Posterior vena cava (tissue), 2 donors: ENCODE measurements at regions not wholly inside any gene's neighbourhood (a gene's known extent, or its start where the extent isn't known, plus 50 kb on each side); places are given as distances from the start of the nearest gene placed in this dataset.
"Not testable (repeated sequence)": the region's sequence is repeated elsewhere in the genome, so short reads cannot be mapped to it uniquely, and the experiment has no call there.

Experiments used
- DNase-seq: peaks from one replicate; pipeline ENCODE4 v3.0.0-alpha.2; 2020; ENCODE audit warnings: low spot score
- intact Hi-C, 2 donors: fragments of 100-400 bp; cut with DNase I; formaldehyde crosslinking; loops; one replicate each; pipeline versions ENCODE4 v1.14.1 to v1.14.2; 2022 to 2023
- donor health status: DM: yes; HTN: yes; CAD: no.
- donor health status: DM: yes; HTN: yes; CAD: no.

DNA sequence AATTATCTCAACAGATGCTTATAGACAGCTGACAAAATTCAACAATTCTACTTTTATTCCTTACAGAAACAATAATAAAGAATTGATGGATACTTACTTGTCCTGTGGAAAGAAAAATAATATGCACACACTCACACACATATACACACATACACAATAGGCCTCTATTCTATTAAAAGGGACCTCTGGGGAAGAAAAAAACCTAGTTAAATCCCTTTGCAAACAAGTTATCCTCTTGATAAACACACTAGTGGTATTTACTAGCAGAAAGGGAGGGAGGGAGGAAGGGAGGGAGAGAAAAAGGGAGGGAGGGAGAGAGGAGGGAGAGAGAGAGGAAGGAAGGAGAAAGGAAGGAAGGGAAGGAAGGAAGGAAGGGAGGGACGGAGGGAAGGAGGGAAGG lies 486.4 kb downstream of the HINT1 start:
- no peak for DNase-seq
- intact Hi-C loops: no loop called here

DNA sequence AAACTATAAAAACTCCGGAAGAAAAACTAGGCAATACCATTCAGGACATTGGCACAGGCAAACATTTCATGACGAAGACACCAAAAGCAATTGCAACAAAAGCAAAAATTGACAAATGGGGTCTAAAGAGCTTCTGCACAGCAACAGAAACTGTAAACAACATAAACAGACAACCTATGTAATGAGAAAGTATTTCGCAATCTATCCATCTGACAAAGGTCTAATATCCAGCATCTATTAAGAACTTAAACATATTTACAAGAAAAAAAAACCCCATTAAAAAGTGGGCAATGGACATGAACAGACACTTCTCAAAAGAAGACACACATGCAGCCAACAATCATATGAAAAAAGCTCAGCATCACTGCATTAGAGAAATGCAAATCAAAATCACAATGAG lies 498.6 kb downstream of the HINT1 start:
- no peak for DNase-seq
- intact Hi-C loops: no loop called here

DNA sequence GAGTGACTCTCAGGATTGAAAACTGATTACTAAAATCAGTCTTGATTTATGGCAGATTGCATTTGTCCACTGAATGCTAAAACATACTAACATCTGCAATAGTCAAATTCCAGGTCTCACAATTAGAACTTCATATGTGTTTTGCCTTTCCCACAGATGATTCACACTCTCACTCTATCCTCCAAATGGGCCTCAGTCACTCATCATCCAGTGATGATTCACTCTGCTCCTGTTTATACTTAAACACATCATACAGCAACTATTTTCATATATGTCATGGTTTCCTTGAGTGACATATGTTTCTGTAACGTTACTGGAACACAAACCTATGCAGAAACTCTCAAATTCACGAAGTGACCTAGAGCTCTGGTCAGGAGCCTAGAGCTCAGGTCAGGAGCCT lies 512.9 kb downstream of the HINT1 start:
- DNase-seq: no peak
- intact Hi-C loops: no loop called here

DNA sequence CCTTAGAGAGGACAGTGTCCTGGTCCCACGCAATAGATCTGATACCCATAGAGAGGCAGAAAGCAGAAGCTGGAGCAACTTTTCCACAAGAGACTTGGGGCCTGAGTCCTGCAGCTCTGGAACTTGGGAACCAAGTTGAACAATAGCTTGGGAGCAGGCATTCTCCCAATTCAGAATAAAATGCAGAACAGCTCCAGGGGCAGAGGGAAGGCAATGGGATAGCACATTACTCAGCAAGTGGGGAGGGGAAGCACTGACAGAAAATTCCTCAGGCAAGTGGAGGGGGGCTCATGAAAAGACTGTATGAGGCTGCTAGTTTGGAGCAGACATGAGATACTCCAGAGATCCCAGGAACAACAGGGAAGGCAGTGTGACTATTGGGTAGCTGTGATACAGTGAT lies 513.6 kb downstream of the HINT1 start:
- no peak for DNase-seq
- intact Hi-C loops: no loop called here

DNA sequence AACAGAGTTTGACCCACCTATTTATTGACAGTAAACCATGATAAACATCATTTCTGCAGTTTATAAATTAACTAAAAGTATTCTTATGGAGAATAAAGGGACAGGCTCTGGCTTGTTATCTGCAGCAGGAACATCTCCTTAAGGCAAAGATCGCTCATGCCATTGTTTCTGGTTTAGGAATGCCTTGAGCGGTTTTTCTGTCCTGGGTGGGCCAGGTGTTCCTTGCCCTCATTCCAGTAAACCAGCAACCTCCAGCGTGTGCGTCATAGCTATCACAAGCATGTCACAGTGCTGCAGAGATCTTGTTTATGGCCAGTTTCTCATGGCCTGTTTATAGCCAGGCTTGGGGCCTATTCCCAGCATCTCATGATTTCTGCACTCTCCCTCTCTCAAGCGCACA lies 521.7 kb downstream of the HINT1 start:
- intact Hi-C loops: no loop called here
- DNase-seq: no peak

DNA sequence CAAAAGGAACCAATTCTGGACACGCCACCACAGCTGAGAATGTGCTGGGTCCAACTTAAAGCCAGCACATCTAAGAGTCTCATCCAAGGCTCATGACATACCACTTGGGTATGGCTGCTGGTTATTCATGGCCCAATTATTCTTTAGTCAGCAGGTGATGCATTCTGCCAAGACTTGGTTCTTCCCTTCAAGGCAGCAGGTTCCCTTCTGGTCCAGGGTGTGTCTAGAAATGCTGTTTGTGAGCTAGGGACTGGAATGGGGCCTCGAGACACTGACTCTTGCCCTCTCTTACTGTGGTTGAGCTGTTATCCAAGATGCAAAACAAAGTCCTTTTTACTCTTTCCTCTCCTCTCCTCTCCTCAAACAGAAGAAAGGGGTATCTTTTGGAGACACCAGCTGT lies 522.6 kb downstream of the HINT1 start:
- intact Hi-C loops: no loop called here
- no peak for DNase-seq

DNA sequence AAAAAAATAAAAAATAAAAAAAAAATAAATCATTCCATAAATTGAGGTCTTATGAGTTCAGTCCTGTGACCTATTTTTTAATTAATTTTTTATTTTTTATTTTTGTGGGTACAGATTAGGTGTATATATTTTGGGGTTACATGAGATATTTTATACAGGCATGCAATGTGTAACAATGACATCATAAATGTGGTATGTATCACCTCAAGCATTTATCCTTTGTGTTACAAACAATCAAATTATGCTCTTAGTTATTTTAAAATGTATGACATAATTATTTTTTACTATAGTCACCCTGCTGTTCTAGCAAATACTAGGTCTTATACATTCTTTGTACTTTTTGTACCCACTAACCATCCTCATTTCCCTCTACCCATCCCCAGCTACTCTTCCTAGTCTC lies 537.9 kb downstream of the HINT1 start:
- no peak for DNase-seq
- intact Hi-C loops: no loop called here

DNA sequence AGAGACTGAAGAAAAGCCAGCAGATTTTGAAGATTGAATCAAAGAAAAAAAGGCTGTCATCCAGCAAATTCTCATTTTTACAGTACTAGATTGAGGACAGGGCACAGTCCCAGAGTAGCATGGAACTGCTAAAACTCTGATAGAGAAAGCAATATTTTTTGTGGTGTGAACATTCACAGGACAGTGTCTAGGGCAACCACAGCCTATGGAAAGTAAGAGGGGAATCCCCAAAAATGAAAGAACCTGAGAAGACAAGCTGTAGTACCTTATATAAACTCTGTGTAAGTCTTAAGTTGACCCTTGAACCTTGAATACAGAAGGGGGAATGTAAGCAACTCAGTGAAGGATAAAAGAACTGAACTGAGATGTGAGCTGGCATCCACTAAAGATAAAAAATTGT lies 540.3 kb downstream of the HINT1 start:
- intact Hi-C loops: no loop called here

DNA sequence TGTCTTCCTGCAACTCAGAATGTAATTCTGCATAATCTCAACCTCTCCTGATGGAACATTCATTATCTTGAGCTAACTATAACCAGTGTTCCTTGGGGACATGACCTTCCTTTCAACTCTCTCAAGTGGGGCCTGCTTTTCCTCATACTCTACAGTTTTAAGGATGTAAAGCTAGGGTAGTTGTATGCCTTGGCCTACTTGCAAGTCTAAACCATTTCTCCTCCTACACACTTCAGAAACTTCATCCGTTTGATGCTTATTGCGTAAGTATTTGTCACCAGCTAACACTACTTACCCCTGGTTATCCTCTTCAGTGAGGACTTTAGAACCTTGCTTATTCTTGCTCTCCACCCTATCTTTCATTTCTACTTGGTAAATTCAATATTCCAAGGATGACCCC lies 548.9 kb downstream of the HINT1 start:
- DNase-seq: no peak
- intact Hi-C loops: no loop called here

More for the DNA sequence above, 540.3 kb downstream of the HINT1 start:
- DNase-seq: no peak

DNA sequence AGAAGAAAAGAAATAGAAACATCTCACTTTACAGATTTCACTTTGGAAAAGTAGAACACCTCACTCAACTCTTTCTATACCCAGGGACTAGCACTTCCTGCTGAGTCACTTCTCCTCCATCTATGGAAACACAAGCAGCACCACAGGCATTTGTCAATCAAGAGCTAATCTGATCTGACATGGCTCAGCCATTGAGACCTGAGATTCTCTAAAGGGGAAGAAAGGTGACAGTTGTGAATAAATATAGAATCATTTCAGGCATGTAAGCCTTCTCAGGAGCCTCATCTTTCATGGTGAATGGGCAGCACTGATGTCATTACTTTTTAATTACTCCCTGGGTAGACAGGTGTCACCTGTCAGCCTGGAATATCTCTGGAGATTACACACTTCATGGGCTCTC lies 559.8 kb downstream of the HINT1 start:
- intact Hi-C loops: no loop called here
- DNase-seq: no peak

DNA sequence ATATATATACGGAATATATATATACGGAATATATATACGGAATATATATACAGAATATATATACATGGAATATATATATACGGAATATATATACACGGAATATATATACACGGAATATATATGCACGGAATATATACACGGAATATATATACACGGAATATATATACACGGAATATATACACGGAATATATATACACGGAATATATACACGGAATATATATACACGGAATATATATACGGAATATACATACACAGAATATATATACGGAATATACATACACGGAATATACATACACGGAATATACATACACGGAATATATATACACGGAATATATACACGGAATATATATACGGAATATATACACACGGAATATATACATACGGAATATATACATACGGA lies 568.4 kb downstream of the HINT1 start:
- DNase-seq, intact Hi-C loops: not testable (repeated sequence)

DNA sequence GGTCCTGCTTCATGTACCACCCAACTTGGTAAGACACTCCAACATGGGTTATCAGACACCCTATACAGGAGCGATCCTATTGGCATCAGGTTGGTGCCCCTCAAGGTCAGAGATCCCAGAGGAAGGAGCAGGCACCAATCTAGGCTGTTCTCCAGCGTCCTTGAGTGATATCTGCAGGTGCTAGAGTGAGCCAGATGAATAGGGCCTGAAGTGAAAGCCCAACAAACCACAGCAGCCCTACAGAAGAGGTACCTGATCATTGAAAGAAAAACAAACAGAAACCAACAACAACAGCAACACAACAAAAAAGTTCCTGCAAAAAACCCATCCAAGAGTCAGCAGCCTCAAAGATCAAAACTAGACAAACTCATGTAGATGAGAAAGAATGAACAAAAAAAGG lies 584.8 kb downstream of the HINT1 start:
- intact Hi-C loops: no loop called here
- no peak for DNase-seq

DNA sequence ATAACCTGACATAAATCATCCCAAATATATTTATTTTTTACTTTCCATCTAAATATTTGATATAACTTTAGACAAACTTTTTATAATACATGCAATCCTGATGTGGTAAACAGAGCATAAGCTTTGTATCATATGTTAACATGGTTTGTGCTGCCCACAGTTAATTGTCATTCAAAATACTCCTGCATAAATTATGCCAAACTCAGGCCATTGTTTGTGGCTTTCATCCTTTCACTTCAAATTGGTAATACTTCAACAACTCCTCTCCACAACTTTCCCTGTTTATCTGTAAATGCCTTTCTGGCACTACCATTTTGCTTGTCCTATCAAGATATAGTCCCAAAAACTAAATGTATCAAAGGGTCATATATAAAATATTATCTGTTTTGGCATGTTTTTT lies 586.7 kb downstream of the HINT1 start:
- intact Hi-C loops: no loop called here

DNA sequence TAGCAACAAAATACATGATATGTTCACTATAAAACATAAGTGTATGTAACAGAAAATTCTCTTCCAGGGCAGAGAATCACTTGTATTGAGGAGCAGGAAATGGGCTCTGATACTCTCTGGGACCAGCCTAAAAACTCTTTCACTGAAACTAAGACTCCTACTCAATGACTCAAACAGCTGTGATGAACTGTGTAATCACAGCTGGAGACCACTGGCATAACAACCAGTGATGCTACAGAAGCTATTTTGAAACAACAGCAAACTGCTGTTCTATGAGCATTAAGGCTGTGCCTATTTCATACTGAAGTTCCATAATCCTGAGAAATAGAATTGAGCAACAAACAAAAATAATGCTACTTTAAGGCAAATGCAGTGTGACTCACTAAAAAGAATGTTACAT lies 594.0 kb downstream of the HINT1 start:
- intact Hi-C loops: no loop called here
- no peak for DNase-seq

More for the DNA sequence above, 586.7 kb downstream of the HINT1 start:
- no peak for DNase-seq

DNA sequence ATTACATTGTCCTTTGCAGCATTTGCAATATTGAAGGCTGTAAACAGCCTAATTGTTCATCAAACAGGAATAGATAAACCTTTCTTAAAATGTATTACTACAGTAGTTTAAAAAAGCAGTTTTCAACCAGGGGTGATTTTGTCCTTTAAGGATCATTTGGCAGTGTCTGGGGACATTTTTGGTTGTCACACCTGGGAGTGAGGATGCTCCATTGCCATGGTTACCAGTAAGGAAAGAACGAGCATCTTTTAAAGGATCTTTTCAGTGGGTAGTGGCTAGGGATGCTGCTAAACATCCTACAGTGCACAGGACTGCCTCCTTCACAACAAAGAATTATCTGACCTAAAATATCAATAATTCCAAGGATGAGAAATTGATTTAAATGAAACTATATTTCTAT lies 596.3 kb downstream of the HINT1 start:
- no peak for DNase-seq
- intact Hi-C loops: no loop called here

DNA sequence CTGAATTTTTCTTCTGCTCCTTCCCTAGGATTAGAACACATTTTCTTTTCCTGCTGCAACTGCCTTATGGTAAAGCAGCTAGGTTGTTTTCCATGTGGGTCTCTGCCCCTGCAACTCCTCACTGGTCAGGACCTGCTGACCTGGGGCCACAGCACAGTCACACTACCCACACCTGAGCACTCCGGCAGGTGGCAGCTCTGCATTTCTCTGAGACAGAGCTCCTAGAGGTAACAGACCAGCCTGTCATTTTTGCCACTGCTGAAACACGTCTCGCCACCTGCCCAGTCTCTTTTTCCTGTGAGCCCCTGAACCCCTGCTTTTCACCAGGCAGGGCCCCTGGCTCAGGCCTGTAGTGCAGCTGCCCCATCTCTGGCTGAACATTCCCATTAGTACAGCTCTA lies 609.6 kb downstream of the HINT1 start:
- intact Hi-C loops: no loop called here
- no peak for DNase-seq

DNA sequence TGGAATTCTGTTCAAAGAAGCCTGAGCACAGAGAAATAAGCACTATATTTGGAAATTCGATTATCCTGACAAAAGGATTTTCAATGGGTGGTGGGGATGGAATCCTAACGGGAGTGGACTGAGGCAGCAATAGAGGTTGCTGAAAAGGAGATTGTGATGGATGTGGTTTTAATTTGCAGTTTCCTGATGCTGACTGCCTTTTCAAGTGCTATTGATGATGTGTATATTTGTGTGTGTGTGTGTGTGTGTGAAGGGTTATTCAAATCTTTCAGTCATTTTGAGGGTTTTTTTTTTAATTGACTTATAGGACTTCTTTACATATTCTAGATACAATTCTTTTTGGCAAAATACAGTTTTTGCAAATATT lies 614.5 kb downstream of the HINT1 start:
- intact Hi-C loops: no loop called here
- DNase-seq: no peak

DNA sequence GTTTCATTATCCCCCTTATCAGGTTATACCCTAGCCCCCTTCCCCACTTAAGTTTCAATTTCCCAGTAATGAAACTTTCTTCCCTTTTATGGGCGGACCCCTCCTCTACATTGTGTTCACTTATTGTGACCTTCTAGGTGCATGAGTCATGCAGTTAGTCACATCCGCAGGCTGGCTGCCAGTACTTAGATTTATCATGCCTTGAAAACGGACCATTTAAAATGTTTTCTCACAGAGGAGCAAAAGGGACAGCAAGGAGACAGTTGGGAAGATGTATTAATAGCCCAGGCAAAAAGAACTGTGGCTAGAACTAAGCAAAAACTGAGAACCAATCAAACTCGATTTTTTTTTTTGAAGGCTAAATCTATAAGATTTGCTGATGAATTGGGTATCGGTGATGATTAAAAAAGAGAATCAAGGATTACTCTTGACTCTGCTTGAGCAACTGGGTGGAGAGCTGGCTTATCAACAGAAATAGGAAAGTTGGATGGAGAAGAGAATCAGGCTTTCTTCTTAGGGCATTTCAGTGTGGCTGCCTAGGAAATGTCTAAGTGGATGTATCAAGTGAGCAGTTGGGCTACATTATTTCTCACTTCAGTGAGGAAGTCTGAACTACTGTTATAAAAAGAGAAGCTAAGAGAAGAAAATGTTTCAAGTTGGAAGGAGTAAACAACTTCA lies 615.0 kb downstream of the HINT1 start:
- DNase-seq: no peak
- intact Hi-C loops: no loop called here

DNA sequence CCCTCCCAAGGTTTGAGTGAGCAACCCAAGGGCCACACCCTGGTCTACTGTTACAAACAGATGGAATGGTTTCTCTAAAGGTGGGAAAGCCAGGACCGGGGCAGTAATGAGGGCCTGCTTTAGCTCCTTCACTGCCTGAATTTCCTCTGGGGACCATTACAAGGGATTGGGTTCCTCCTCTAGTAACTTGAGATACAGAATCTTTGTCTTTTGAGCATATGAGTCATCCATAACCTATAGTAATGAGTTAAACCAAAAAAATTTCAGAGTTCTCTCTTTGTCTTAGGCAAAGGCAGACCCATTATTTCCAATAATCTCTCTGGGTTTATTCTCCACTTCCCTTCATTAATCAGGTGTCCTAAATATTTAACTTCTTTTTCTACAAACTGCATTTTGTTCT lies 618.8 kb downstream of the HINT1 start:
- no peak for DNase-seq
- intact Hi-C loops: no loop called here

DNA sequence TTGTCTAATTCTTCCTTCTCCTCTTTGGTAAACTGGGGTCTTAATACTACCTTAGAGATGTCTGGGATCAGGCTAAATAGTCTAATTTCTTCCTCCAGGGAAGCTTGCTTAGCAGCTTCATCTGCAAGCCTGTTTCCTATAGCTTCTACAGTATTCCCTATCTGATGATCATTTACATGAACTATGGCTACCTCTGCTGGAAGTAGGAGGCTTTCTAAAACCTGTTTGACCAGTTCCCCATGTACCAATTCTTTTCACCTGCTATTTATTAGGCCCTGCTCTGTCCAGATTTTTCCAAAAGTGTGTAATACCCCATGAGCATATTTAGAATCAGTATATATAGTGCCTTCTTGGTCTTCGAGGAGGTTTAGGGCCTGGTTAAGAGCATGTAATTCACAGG lies 619.8 kb downstream of the HINT1 start:
- no peak for DNase-seq
- intact Hi-C loops: no loop called here

DNA sequence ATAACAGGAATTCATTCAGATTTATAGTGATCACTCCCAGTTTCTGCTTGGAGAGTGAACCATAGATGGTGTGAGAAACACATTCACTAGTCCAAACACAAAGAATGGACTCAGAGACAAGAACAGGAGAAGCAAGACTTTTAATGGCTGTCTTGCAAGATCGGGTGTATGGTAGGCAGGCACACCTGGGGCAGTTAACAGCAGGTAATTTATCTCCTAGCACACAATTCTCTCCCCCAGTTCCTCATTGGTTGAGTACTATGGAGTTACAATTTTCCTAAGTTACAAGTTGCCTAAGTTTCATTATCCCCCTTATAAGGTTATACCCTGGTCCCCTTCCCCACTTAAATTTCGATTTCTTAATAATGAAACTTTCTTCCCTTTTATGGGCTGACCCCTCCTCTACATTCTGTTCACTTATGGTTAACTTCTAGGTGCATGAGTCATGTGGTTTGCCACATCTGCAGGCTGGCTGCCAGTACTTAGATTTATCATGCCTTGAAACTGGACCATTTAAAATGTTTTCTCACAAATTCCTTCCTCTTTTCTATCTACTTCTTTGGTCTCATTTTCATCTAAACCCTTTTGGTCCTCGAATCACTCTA lies 623.3 kb downstream of the HINT1 start:
- DNase-seq: no peak
- intact Hi-C loops: no loop called here

DNA sequence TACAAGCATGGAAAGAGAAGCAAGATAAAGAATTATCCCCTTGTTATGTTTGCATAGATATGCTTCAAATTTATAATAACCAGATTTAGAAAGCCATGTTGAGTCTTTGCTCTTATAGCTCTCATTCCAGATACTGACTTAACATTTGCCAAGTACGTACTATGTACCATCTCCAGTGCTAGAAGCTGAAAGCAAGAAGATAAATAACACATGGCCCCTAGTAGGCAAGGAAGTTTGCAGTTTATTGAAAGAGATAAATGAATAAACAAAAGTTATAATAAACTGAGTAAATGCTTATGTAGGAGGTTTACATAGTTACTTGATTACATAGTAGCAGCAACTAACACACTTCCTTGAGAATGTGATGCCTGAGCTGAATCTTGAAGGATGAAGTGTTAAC lies 628.4 kb downstream of the HINT1 start:
- intact Hi-C loops: no loop called here
- no peak for DNase-seq
